Upper lobe of right lung (tissue), 1 donor: ENCODE measurements at regions not wholly inside any gene's neighbourhood (a gene's known extent, or its start where the extent isn't known, plus 50 kb on each side); places are given as distances from the start of the nearest gene placed in this dataset.

Source experiments
- ATAC-seq: fragments of 200-7000 bp; cut with Tn5 transposase; one replicate; pipeline ENCODE4 v1.9.1; 2020; ENCODE audit warnings: mild to moderate bottlenecking, moderate library complexity
- DNase-seq: peaks from one replicate; pipeline ENCODE4 v3.0.0-alpha.2; 2020
- H3K27ac ChIP-seq: fragments of 200-600 bp; one replicate; pipeline ENCODE4 v1.8.0; 2022
- H3K27me3 ChIP-seq: fragments of 200-600 bp; one replicate; pipeline ENCODE4 v1.8.0; 2022; ENCODE audit warnings: mild to moderate bottlenecking
- H3K36me3 ChIP-seq: fragments of 200-600 bp; one replicate; pipeline ENCODE4 v1.8.0; 2022
- H3K4me1 ChIP-seq: fragments of 200-600 bp; one replicate; pipeline ENCODE4 v1.8.0; 2022
- H3K4me3 ChIP-seq: fragments of 200-600 bp; one replicate; pipeline ENCODE4 v1.8.0; 2022; ENCODE audit warnings: mild to moderate bottlenecking
- H3K9me3 ChIP-seq: fragments of 200-600 bp; one replicate; pipeline ENCODE4 v1.8.0; 2022
- CTCF ChIP-seq: fragments of 200-600 bp; IDR thresholded peaks from one replicate; pipeline ENCODE4 v1.8.0; 2022; ENCODE audit warnings: antibody characterized with exemption
- intact Hi-C: fragments of 100-400 bp; cut with DNase I; formaldehyde crosslinking; loops from one replicate; pipeline ENCODE4 v1.11.0; 2022
- donor health status: DM: no; HTN: yes; CAD: no; lungs with severe emphysema.

DNA sequence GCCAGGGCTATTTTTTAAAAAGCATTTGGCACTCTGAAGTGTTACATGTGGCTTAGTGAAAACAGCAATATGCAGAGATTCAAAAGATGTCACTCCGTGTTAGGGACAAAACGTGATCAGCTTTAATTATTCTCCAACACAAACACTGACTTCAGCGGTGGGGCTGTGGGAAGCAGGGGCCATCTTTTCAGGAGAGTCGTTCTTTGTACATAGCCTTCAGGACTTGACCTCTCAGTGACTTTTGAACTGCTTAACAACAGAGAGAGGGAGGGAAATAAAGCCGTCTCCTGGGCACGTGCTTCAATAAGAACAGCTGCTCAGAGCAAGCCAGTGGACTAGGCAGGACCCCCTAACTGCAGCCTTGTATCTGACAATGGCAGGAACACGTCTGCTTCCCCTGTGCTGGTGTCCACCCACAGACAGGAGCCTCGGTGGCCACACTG is 95.0 kb upstream of the HDAC4 start:
- no peak for TF ChIP-seq CTCF
- Histone ChIP-seq H3K4me3 (no peak overlapping the region), H3K9me3 (no peaks in the 10 kb centered on the region), H3K27me3 (no peaks in the 10 kb centered on the region), H3K4me1 (peaks cover 3% of the 10 kb centered on the region), H3K27ac (no peak overlapping the region), H3K36me3 (no peaks in the 10 kb centered on the region)
- DNase-seq (no peak), ATAC-seq (no peak)
- intact Hi-C loops: no loop called here

DNA sequence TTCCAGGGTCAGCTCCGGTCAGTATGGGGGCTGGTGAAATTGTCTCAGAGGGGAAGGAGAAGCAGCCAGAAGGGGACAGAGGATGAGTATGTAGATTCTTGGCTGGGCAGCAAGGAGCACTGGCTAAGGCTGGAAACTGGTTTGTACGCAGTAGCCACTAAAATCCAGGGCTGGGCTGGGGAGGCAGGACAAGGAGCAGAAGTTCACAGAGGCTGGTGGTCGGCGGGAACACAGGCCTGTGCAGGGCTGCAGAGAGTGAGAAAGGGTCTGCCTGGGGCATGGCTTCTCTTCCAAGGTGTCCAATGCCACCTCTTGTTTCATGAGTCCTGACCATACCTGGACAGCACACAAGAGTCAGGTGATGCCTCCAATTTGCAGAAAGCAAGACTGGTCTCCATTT is 94.4 kb upstream of the HDAC4 start:
- DNase-seq (no peak), ATAC-seq (no peak)
- no peak overlapping the region for H3K4me3 ChIP-seq
- H3K36me3 ChIP-seq: no peaks in the 10 kb centered on the region
- H3K27ac ChIP-seq: no peak overlapping the region
- TF ChIP-seq CTCF: no peak
- H3K4me1 ChIP-seq: no peaks in the 10 kb centered on the region
- no peaks in the 10 kb centered on the region for H3K27me3 ChIP-seq
- intact Hi-C loops: no loop called here
- no peaks in the 10 kb centered on the region for H3K9me3 ChIP-seq

- DNase-seq (no peak), ATAC-seq (no peak)
- no peak for TF ChIP-seq CTCF
- H3K9me3 ChIP-seq: no peaks in the 10 kb centered on the region
- no peaks in the 10 kb centered on the region for H3K36me3 ChIP-seq
- H3K4me1 ChIP-seq: no peaks in the 10 kb centered on the region
- intact Hi-C loops: no loop called here
- no peak overlapping the region for H3K27ac ChIP-seq
- H3K27me3 ChIP-seq: no peaks in the 10 kb centered on the region
- no peak overlapping the region for H3K4me3 ChIP-seq
Measured at GRCh38 chr2:239494578-239494977, 93.8 kb upstream of the HDAC4 start.

DNA sequence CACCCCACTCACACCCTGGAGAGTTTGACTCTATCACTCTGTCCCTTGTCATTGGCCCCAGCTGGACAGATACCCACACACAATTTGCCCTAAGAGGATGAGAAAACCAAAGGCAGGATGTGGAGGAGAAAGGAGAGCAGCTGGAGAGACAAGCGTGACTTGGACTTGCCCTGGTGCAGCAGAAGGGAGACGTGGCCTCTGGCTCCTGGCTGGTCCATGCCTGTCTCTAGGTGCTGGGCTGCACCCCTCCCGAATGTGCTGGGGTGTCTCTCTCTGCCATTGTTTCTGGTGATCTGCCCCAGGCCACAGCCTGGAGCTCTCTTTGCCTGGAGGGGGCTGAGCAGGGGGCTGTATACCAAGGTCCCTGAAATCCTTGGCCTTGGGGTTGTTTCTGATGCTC is 88.7 kb upstream of the HDAC4 start:
- intact Hi-C loops: no loop called here
- no peak for TF ChIP-seq CTCF
- DNase-seq: no peak
- Histone ChIP-seq H3K27me3 (no peaks in the 10 kb centered on the region), H3K36me3 (no peaks in the 10 kb centered on the region), H3K4me3 (no peak overlapping the region), H3K4me1 (no peaks in the 10 kb centered on the region), H3K27ac (no peak overlapping the region), H3K9me3 (no peaks in the 10 kb centered on the region)
- no peak for ATAC-seq

GRCh38 chr2:239488125-239488524 is 87.3 kb upstream of the HDAC4 start:
- Histone ChIP-seq H3K36me3 (no peaks in the 10 kb centered on the region), H3K4me1 (no peaks in the 10 kb centered on the region), H3K4me3 (no peak overlapping the region), H3K9me3 (no peaks in the 10 kb centered on the region), H3K27ac (no peak overlapping the region), H3K27me3 (no peaks in the 10 kb centered on the region)
- DNase-seq: no peak
- intact Hi-C loops: no loop called here
- TF ChIP-seq CTCF: no peak
- no peak for ATAC-seq

DNA sequence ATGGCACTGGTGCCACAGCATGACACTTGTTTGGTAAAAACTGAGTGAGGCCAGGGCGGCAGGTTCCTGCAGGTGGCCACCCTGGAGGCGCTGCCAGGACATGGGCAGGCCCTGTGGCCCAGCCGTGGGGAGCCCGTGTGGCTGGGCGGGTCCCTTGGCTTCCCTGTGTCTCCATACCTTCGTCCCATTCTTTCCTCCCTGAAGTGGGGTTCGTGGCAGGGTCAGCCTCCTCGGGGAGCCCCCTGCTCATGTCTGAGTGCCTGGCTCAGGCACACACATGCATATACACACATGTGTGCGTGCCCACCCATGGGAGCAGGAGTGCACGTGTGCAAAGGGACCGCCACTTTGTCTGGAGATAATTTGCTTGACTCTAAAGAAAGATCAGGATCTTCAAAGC is 86.5 kb upstream of the HDAC4 start:
- Histone ChIP-seq H3K4me1 (no peaks in the 10 kb centered on the region), H3K27ac (no peak overlapping the region), H3K36me3 (no peaks in the 10 kb centered on the region), H3K9me3 (no peaks in the 10 kb centered on the region), H3K27me3 (no peaks in the 10 kb centered on the region), H3K4me3 (no peak overlapping the region)
- DNase-seq (no peak), ATAC-seq (no peak)
- no peak for TF ChIP-seq CTCF
- intact Hi-C loops: no loop called here
